Ectodermal cell (in vitro differentiated cells): ENCODE measurements at regions not wholly inside any gene's neighbourhood (a gene's known extent, or its start where the extent isn't known, plus 50 kb on each side); places are given as distances from the start of the nearest gene placed in this dataset.

Experiments
- H3K27ac ChIP-seq: 2 replicates; pipeline ENCODE4 v1.7.0; 2013; ENCODE audit warnings: mild to moderate bottlenecking, low read depth, low read length; ENCODE audit not compliant: insufficient read depth, poor library complexity, severe bottlenecking
- H3K27me3 ChIP-seq: 2 replicates; pipeline ENCODE4 v1.7.0; 2013; ENCODE audit warnings: mild to moderate bottlenecking, low read length; ENCODE audit not compliant: insufficient read depth, control insufficient read depth, poor library complexity, severe bottlenecking
- H3K36me3 ChIP-seq: one replicate; pipeline ENCODE4 v1.7.0; 2013; ENCODE audit warnings: low read length; ENCODE audit not compliant: control insufficient read depth, insufficient read depth
- H3K4me1 ChIP-seq: one replicate; pipeline ENCODE4 v1.7.0; 2013; ENCODE audit warnings: low read length; ENCODE audit not compliant: control insufficient read depth, insufficient read depth
- H3K4me3 ChIP-seq: 2 replicates; pipeline ENCODE4 v1.7.0; 2013; ENCODE audit warnings: low read depth, low read length, control low read depth; ENCODE audit not compliant: insufficient read depth
- H3K9me3 ChIP-seq: 2 replicates; pipeline ENCODE4 v1.7.0; 2013; ENCODE audit warnings: mild to moderate bottlenecking, low read length, moderate library complexity; ENCODE audit not compliant: control insufficient read depth
- WGBS, 2 experiments: methylation state at CpG; one replicate each; pipeline ENCODE4 v1.1.7; 2013; ENCODE audit warnings: missing lambda C conversion rate in 2 of 2; 5-methylcytosine and 5-hydroxymethylcytosine counted together

DNA sequence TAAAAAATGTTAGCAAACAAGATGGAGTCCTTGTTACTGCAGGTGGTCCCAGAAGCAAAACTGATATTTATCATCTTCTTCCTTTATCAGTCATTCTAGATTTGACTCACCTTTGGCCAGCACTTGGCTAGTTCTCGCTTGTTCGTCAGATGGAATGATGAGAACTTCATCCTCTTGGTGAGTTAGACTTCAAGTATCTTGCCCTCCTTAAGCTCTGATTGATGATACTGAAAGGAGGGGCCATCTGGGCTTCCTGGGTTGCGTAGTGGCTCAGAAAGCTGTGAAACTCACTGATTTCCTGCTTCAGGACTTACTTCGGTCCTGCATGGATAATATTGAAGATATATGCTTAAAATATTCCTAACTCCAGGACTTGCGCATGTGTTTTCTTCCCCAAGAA is 1248.2 kb upstream of the CDH9 start:
- H3K4me3 ChIP-seq = no peak overlapping the region
- H3K36me3 ChIP-seq = no peaks in the 10 kb centered on the region
- H3K27me3 ChIP-seq = no peaks in the 10 kb centered on the region
- WGBS, 2 experiments = 93 to 95% methylated on average over 5 of the region's 5 CpGs
- no peaks in the 10 kb centered on the region for H3K4me1 ChIP-seq
- H3K27ac ChIP-seq = no peak overlapping the region
- H3K9me3 ChIP-seq = no peaks in the 10 kb centered on the region

DNA sequence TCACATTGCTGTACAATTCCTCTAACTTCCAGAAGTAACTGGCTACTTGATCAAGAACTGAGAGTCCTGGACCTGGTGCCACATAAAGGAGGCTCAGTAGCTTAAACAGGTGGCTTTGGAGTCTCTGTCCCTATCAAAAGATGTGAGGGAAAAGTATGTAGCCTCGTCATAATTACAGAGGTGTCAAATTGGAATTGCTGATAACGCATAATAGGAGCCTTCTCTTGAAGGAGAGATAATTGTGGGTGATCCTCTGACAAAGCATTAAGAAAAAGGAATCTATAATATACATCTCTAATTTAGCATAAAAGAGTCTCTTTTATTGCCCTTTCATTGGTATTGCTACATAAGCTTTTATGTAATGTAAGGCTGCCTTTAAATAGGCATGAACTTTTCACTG is 1246.4 kb upstream of the CDH9 start:
- 90 to 100% methylated on average over 2 of the region's 2 CpGs for WGBS, 2 experiments
- Histone ChIP-seq H3K4me3 (no peak overlapping the region), H3K9me3 (no peaks in the 10 kb centered on the region), H3K27me3 (no peaks in the 10 kb centered on the region), H3K27ac (no peak overlapping the region), H3K36me3 (no peaks in the 10 kb centered on the region), H3K4me1 (no peaks in the 10 kb centered on the region)

DNA sequence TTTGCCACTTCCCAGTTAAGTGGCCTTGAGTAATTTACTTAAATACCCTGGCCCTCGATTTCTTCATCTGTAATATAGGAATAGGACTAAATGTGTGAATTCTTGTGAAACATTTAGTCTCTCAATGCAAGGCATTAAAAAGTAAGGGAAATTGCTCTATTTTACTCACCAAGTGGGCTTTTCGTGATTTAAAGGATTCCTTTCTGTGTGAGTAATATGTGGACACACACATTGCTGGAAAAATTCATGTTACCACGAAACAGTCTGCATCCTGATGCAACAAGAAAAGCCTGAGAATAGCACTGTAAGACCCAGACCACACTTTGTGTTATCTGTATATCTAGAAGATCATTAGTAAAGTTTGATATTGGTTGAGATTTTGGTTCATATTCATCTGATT is 1243.0 kb upstream of the CDH9 start:
- Histone ChIP-seq H3K27me3 (no peaks in the 10 kb centered on the region), H3K9me3 (no peaks in the 10 kb centered on the region), H3K4me1 (no peaks in the 10 kb centered on the region), H3K4me3 (no peak overlapping the region), H3K27ac (no peak overlapping the region), H3K36me3 (no peaks in the 10 kb centered on the region)
- WGBS, 2 experiments = 84 to 97% methylated on average over 3 of the region's 3 CpGs

DNA sequence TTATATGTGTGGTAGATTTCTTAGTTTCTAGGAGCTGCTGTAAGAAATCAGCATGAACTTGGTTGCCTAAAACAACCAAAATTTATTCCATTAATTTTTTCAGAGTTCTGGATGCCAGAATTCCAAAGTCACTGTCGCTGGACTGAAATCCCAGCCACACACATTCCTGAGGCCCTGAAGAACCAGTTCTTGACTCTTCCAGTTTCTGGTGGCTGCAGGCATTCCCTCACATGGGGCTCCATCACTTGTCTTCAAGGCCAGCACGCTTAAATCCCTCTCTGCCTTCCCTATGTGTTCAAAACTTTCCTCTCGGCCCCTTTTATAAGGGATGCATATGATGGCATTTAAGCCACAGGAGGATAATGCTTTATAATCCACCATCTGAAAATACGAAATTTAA is 1237.5 kb upstream of the CDH9 start:
- no peak overlapping the region for H3K4me3 ChIP-seq
- H3K9me3 ChIP-seq = no peaks in the 10 kb centered on the region
- H3K27me3 ChIP-seq = no peaks in the 10 kb centered on the region
- no peaks in the 10 kb centered on the region for H3K36me3 ChIP-seq
- no peaks in the 10 kb centered on the region for H3K4me1 ChIP-seq
- WGBS, 2 experiments = 84 to 90% methylated on average over 4 of the region's 4 CpGs
- H3K27ac ChIP-seq = no peak overlapping the region

GRCh38 chr5:28269978-28270377 is 1231.6 kb upstream of the CDH9 start:
- Histone ChIP-seq H3K36me3 (no peaks in the 10 kb centered on the region), H3K4me1 (no peaks in the 10 kb centered on the region), H3K4me3 (no peak overlapping the region), H3K9me3 (no peaks in the 10 kb centered on the region), H3K27me3 (no peaks in the 10 kb centered on the region), H3K27ac (no peak overlapping the region)
- WGBS, 2 experiments = 86 to 92% methylated on average over 5 of the region's 5 CpGs

DNA sequence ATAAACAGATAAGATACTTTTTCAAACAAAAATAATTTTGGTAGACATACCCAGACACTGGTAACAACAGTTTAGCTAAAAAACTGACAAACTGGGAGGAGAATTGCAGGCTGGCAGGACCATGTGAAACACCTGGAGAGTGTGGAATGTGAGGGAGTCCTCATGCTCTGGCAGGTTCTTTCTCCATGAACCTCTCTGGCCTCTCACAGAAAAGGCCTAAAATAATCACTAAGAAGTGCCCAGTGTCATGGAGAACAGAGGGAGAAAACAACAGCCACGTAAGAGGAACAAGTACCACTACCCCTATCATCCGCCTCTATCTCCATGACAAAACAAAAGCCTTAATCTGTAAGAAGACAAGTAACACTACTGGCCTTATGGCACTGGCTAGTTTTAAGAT is 1227.5 kb upstream of the CDH9 start:
- Histone ChIP-seq H3K27ac (no peak overlapping the region), H3K9me3 (no peaks in the 10 kb centered on the region), H3K36me3 (no peaks in the 10 kb centered on the region), H3K4me3 (no peak overlapping the region), H3K27me3 (no peaks in the 10 kb centered on the region), H3K4me1 (no peaks in the 10 kb centered on the region)
- 67 to 69% methylated on average over 2 of the region's 2 CpGs for WGBS, 2 experiments

- H3K9me3 ChIP-seq = no peaks in the 10 kb centered on the region
Observed at GRCh38 chr5:28254846-28255245, 1216.5 kb upstream of the CDH9 start.

GRCh38 chr5:28253431-28253830 is 1215.0 kb upstream of the CDH9 start:
- Histone ChIP-seq H3K36me3 (no peaks in the 10 kb centered on the region), H3K4me3 (no peak overlapping the region), H3K27me3 (no peaks in the 10 kb centered on the region), H3K9me3 (no peaks in the 10 kb centered on the region), H3K27ac (no peak overlapping the region), H3K4me1 (no peaks in the 10 kb centered on the region)
- 85 to 90% methylated on average over 6 of the region's 6 CpGs for WGBS, 2 experiments

More at GRCh38 chr5:28254846-28255245, 1216.5 kb upstream of the CDH9 start:
- no peak overlapping the region for H3K27ac ChIP-seq
- H3K36me3 ChIP-seq = no peaks in the 10 kb centered on the region
- no peaks in the 10 kb centered on the region for H3K4me1 ChIP-seq
- H3K4me3 ChIP-seq = no peak overlapping the region
- H3K27me3 ChIP-seq = no peaks in the 10 kb centered on the region

GRCh38 chr5:28249771-28250415 is 1211.5 kb upstream of the CDH9 start:
- H3K4me3 ChIP-seq = no peak overlapping the region
- H3K9me3 ChIP-seq = no peaks in the 10 kb centered on the region
- no peaks in the 10 kb centered on the region for H3K4me1 ChIP-seq
- H3K27me3 ChIP-seq = no peaks in the 10 kb centered on the region
- H3K36me3 ChIP-seq = no peaks in the 10 kb centered on the region
- no peak overlapping the region for H3K27ac ChIP-seq
- 93 to 97% methylated on average over 5 of the region's 5 CpGs for WGBS, 2 experiments

DNA sequence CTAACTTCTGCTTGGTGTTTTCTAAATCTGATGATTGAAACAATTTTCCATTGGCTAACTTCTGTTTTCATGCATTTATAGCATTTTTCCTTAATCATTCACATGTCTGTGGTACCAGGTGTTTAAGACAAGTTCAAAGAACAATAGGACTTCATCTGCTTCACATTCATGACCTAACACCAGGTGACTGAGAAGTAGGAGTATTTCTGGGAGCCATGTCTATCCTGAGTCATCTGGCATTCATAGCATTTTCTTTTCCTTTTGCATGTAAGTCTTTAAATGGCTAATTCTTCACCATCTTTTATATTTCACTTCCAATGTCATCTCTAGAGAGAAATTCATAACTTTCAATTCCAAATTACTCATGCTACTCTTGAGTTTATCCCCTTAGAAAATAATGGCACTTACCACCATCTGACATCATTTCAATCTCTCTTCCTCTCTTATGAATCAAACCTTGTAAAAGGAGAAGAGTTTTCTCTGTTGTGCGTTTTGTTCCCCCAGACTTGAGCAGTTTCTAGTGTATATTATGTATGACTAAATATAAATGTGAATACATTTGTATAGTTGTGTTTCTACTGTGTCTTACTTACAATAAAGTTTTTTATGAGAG is 1196.1 kb upstream of the CDH9 start:
- H3K36me3 ChIP-seq = no peaks in the 10 kb centered on the region
- no peaks in the 10 kb centered on the region for H3K9me3 ChIP-seq
- no peaks in the 10 kb centered on the region for H3K4me1 ChIP-seq
- no peak overlapping the region for H3K27ac ChIP-seq
- no peaks in the 10 kb centered on the region for H3K27me3 ChIP-seq
- no peak overlapping the region for H3K4me3 ChIP-seq
- no CpG with 5 or more reads among the region's 1 CpG for WGBS, 2 experiments
